Activated T-cell treated with anti-CD3 and anti-CD28 coated beads, Interleukin-2, amount 50 U/mL, for 48 hours (primary cell): ENCODE measurements at regions not wholly inside any gene's neighbourhood (a gene's known extent, or its start where the extent isn't known, plus 50 kb on each side); places are given as distances from the start of the nearest gene placed in this dataset.
"Not testable (repeated sequence)": the region's sequence is repeated elsewhere in the genome, so short reads cannot be mapped to it uniquely, and the experiment has no call there.

Source experiments
- DNase-seq, 2 experiments: peaks; one replicate each; pipeline ENCODE4 v3.0.0-alpha.2; 2020

DNA sequence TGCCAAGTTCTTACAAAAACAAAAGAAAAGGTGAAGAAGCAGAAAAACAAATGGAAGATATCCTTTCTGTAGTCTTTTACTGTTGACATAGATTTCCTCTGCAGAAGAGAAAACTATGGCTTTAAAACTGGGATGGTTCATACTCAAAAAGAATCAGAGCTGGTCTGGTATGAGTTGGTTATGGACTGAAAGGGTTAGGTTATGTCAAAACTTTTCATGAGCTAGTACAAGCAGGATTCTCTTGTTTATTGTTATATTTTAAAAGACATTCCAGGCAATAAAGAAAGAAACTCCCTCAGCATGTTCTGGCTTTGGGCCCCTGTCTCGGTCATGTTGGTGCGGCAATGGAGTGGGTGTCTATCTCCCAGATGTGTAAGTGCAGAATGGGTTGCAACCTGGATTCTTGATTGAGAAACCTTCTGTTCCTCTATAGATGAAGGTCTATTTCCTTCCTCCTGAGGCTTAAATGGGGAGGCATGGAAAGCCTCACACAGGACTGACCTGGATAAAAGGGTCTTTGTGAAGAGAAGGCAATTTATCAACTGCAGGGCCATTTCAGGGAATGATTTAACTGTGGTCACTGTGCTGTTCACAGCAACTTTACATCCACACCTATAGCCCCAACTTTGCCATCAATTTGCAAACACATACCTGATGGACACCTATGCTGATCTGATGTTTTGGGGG, 209.6 kb upstream of the TNC start:
- DNase-seq, result no peak

DNA sequence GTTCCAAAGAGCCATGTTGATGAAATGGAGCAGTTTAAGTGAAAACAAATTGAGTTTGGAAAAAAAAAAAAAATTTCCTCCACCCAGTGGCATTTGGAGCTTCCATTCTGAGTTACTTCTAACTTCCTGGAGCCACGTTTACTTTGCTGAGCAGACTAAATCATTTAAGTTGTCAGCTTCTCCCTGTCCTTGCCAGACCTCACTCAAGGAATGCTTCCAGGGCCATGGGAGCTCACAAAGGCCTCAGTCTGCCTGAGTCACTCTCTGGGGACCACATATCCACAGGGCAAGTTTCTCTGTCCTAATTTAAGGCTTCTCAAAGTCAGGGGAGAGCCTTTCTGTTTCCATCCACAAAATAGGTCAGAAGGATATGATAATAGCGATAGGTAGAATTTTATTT, 210.3 kb upstream of the TNC start:
- DNase-seq, result no peak

DNA sequence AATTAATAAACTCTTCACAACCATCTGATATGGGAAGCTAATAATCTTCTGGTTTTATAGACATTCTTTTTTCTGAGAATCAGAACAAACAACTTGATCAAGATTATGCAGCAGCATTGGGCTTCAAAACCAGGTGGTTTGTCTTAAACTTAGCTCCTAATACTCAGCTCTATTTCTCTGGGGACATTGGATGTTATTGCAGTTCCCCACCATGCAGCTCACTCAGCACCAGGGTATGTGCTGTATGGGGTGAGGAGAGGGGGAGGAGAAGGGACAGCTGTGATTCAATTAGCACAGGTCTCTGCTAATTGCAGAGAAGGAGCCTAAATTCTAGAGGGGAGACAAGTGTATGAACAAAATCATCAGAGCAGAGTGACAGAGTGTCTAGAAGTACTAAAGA, 210.7 kb upstream of the TNC start:
- DNase-seq, result no peak

DNA sequence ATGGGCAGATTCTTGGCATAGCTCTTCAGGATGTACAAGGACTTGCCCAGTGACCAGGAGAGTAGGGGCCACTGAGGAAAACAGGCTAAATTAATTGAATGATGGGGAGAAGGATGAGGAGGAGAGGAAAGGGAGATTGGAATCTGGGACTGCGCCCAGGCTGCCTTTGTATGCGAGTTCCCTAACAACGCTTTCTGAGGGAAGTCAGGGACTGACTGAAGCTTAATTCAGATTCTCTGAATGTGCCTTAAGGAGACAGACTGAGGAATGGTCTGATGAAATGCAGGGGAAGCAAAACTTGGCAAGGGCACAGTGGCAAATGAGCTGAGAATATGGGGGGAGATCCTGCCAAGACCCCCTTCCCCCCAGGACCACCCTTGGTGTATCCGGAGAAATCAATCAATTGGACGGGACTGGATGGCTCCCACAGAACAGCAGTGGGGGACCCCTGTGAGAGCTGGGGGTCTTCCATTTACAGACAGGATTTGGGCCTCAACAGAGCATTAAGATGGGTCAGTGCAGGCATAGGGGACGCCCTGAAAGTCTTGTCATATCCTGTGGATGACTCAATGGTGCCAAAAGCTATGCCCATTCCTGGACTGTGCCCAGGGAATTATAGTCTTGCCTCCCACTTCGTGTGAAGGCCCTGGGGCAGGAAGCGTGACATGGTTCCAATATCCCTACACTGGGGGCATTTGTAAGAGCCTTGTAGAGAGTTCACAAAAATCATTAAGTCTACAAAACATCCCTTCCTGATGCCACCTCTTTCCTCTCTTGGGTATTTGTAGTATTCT, 215.5 kb upstream of the TNC start:
- no peak for DNase-seq

DNA sequence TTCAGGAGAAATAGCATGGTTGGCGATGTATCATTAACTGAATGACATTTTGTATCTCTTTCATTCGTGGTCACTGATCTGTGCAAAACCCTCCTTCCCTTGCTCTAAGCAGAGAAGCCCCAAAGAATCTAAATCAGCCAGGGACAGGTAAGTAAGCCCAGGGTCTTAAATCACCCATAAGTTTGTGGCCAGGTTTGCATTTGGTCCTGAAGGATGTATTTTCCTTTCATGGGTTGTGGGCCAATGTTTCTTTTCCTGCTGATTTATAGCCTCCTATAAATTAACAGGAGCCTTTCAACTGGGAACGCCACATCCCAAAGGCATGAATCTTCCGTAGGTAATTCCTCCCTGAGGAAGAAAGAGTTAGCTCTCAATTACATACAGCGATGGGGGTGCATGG, 217.5 kb upstream of the TNC start:
- DNase-seq, result no peak

DNA sequence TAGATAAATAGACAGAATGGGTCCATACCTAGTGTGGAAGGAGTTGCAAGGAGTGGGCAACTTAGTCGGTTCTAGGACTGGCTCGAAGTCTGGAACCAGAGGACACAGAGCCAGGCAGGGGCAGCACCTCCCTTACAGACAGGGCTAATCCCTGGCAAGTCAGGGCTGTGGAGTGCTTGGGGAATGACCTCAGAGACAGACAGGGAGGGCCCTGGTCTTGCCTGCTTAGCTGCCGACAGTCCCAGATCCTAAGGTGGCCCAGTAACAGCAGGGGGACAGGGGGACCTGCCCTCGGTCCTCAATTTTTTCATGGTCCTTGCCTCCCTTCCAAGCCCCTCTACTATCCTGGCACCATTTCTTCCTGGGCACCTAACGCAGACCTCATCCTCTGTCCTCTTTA, 222.4 kb upstream of the TNC start:
- DNase-seq, result no peak

DNA sequence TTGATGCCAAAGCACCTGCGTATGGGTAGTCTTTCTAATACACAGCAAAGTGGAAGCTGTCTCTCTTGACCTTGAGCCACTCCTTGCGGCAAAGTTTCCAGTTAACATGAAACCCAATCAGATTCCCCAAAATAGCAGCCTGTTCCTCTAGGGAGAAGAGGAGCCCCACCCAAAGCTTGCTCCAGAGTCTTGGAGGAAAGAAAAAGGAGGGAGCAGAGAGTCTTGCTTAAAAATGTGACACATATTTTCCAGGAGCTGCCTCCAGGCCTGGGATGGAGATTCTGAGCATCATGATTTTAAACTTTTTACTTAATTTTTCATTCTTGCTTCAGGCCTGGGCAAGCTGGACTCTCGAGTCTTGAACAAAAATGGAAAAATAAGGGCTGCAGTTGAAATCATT, 223.5 kb upstream of the TNC start:
- DNase-seq, result no peak

DNA sequence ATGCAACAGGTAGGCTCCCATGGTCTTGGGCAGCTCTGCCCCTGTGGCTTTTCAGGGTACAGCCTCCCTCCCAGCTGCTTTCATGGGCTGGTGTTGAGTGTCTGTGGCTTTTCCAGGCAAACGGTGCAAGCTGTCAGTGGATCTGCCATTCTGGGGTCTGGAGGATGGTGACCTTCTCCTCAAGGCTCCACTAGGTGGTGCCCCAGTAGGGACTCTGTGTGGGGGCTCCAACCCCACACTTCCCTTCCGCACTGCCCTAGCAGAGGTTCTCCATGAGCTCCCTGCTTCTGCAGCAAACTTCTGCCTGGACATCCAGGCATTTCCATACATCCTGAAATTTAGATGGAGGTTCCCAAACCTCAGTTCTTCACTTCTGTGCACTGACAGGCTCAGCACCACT, 229.8 kb upstream of the TNC start:
- DNase-seq, result not testable (repeated sequence)

DNA sequence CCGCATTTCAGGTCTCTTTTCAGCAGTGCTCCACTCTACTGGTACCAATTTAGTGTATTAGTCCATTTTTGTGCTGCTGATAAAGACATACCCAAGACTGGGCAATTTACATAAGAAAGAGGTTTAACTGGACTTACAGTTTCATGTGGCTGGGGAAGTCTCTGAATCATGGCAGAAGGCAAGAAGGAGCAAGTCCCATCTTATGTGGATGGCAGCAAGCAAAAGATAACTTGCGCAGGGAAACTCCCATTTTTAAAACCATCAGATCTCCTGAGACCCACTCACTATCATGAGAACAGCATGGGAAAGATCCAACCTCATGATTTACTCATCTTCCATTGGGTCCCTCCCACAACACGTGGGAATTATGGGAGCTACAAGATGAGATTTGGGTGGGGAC, 231.0 kb upstream of the TNC start:
- DNase-seq, result not testable (repeated sequence)

DNA sequence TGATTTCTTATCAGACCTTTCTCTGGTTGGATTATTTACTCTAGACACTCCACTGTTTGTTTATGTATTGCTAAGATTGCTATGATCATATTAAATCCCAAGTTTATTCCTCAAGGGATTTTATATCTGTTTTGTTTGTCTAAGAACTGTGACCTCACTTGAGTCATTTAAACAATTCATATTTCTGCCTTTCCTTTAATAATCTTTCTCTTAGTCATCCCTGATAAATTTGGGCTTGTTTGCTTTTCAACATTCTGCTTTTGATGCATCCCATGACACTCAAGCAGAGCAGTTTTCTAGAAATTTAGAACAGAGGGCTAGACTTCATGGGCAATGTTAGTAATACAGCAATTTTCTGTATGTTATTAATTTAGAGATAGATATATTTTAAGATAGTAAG, 231.6 kb upstream of the TNC start:
- DNase-seq, result no peak

DNA sequence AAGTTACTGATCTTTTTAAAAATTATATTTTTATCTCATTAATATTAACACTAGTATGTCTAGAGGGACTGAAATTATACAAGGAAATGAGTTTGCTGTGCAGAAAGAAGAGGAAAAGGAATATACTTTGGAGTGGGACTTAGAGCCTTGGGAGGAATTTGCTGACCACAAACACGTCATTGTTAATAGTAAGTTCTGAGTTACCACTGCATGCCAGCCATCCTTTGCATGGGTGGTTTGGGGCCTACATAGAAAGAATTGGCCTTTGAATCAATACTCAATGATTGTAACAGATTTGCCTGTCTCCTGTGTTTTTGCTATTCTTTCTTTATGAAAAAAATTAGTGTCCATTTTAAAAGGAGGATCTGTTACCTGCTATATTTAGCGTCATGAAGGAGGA, 232.6 kb upstream of the TNC start:
- DNase-seq, result no peak

DNA sequence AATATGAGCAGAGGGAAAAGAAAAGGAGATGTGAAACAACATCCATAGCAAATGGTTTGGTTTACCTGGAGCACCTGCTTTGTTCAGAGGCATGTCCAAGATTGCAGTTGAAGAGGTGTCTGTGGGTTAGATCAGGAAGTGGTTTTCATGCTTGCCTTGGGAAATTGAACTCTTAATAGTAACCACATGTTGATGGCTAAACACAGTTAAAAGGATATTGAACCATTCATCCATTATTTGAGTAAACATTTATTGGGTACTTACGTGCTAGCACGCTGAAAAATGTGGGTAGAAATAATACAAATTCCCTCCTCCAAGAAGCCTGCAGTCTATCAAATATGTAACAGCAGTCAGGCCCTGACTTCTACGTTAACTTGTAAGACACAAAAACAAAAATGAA, 235.7 kb upstream of the TNC start:
- no peak for DNase-seq

DNA sequence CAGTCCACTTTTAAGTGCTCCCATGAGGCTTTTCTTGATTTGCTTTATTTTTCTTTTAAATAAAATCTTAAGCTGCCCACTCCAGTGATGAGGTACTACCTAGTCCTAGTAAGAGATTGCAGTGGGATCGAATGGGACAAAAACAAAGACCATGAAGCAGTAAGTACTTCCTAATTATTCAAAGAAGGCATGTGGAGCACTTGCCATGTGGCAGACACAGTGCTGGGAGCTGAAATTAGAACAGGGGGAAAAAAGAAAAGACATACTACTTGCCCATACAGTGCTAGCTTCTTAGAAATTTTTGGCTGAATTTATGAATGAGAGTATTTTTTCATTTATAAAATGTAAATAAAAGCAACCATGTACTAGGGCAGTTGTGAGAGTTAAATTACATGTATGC, 239.9 kb upstream of the TNC start:
- DNase-seq, result no peak

DNA sequence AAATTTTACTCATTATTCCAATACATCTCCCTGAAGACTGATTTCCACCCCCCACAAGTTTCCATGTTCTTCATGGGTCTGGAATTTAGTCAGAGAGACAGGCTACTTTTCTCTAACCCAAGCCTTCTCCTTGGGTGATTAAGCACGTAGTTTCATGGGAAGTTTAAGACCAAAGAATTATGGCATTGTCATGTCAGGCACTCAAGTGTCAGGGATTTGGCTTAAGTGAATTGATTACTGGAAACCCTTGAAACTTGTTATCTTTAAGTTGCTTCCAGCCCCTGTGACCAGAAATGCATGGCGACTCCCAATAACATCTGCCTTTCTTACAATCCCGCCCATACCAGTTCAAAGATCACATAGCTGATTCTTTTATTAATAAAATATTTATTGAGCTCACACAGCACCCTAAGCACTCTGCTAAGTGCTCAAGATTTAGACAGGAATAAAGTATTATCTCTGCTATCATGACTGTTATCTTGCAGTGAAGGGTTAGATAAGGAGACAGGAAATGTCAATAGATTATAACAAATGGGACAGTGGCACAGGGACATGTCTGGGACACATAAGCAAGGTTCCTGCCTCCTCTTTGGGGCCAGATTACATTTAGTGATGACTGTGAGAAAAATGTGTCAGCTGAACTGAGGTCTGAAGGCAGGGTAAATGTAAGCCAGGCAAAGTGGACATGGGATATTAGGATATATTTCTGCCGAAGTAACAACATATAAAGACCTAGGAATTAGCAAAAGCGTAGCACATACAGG, 241.2 kb upstream of the TNC start:
- DNase-seq, result no peak

DNA sequence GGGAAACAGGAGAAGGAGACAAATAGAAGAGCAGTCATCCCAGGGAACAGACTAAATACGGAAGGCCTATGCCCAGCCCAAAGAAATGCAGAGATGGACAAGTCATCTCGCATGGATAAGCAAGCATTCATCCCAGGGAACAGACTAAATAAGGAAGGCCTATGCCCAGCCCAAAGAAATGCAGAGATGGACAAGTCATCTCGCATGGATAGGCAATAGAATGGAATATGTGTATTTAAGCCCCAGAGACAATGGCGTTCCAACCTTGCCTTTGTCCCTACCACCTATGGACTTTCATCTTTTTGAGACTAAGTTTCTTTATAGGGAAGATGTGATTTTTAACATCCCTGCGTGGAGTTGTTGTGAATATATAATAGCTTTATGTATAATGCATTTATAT, 242.2 kb upstream of the TNC start:
- no peak for DNase-seq

DNA sequence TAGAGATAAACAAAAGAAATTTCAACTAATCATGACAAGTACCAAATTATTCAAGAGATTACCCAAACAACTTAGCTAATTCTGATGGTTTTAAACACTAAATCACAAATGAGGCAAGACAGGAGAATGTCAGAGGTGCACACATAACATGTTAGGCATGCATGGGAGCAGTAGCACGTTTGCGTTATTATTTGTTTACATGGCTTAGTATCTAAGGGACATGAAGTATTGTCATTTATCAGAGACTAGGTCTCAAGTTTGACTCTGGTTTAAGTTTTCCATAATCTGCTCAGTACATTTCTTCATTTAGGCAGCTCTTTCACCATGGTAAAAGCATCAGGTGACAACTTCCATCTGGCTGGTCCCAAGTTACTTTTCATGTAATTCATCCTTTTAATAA, 244.1 kb upstream of the TNC start:
- DNase-seq, result no peak

DNA sequence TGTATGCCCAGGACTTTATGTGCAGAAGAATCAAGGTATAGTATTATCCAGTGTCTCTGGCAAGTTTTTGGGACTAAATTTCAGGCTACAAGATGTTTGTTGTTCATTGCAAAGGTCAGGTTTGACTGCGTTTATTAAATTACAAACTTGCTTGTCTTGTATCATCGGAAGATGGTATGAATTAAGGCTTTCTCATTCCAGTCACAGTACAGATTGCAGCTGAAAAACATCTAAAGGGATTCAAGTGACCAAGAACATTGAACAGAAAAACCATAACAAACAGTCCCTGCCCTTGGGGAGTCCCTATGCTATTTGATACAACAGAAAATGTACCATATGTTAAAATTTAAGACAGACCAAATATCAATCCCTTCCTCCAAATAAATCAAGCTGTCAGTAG, 244.7 kb upstream of the TNC start:
- no peak for DNase-seq

DNA sequence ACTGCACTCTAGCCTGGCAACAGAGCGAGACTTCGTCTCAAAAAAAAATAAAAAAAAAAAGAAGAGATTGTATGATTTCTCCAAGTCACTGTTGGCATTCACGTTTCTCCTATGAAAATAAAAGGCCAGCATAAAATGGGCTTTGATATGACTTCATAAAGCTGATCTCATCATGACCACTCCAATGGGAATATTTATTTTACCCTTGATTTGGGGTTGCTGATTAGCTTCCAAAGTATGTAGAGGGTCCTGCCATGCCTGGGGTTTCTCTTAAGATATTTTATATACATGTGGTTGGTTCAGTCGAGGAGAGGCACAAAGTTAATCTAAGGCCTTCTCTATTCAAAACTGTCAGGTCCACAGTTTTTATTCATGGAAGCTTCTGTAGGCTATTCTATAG, 247.0 kb upstream of the TNC start:
- DNase-seq, result no peak

DNA sequence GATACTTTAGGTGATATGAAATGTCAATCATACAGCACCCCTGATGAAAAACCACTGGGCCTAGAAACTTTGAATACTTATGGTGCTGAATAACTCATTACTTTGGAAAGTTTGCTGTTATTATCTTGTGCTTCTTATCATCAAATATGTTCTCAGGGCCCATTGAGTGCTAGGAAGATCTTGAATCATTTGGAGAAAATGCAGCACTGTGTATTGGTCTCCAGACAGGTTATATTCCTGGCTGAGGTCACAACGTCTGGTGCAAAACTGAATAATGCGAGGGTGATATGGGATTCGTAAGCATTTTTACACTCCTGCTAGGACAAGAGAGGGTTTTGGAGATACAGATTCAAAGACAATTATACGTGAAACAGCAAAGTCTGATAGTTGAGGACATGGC, 249.4 kb upstream of the TNC start:
- DNase-seq, result no peak

DNA sequence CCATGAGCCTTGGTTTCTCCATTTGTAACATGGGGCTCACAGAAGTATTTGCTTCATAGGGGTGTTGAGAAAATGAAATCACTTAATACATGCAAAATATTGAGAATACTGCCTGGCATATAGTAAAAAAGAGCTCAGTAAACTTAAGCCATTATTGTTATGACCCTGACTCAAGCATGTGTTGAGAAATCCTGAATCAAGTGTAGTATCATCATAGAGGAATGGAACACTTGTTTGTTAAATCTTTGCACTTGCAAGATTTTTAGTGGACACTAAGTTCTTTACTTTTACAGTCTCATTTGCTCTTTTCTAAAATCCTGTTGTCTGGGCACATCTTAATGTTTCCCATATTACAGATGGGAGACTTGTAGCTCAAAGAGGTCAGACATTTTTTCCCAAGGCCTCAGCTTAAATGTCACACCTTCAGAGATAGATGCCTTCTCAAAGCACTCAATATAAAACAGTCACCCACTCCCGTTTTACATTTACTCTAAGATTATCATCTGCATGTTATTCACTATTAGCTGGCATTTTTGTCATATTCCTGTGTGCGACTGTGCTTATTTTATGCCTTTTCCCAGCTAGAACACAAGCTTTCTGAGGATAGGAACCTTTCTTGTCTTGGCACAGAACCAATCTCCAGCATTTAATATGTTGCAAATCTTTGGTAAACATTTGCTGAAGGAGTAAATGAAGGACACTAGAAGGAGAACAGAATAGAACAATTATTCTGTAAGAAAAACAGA, 250.0 kb upstream of the TNC start:
- DNase-seq, result no peak

DNA sequence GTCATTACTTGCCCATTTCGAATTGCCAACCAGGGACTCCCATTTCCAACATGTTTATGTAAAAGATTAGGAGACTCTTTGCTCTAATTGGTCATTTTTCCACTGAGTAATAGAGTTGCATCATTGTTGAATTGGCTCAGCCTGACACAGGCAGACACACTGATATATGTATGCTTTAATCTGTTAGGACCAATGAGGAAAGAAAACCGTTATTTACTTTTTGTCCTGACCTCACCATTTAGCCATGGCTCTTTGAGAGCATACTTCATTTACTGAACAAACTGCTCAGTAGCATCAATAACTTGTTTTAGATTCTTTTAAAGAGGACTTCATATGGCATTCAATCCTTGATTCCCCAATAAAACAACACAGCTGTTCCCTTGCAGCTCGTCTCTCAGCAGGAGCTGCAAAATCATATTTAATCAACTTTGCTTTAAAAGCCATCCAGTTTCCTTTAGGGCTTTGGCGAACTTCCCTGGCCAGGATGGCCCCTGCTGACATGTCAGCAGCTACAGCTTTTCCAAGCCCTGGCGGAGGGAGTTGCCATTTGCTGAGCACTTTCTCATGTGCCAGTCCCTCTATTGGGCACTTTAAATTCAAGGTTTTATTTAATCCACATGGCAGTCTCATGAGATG, 251.5 kb upstream of the TNC start:
- DNase-seq, result no peak

DNA sequence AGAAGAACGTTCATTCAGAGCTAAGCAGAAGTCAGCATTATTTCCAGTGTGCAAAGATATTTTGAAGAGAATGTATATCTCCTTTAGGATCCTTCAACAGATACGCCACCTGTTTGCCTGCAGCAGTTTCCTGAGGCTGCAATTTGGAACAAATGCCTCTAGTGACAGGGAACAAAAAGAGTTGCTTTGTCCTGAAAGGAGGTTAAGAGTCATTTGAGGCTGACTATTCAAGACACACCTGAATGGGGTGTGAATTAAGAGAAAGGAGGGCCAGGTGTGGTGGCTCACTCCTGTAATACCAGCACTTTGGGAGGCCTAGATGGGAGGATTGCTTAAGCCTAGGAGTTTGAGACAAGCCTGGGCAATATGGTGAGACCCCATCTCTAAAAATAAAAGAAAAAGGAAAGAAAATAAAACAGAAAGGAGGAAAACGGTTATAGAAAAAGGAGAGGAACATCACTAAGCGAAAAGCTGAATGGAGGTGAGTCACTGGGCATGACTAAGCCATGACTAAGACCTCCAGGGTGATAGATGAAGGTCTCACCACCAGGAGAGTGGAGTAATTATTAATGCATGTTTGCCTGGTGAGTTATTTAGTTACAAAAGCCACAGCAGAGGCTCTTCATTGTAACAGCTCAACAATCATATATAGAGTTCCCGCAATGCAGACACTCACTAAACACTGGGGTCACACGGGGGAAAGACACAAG, 255.2 kb upstream of the TNC start:
- DNase-seq, result peak; percentile 37 to 44
